SK-N-SH treated with all-trans-retinoic acid at 6 μM for 48 hours (cell line): ENCODE measurements at regions not wholly inside any gene's neighbourhood (a gene's known extent, or its start where the extent isn't known, plus 50 kb on each side); places are given as distances from the start of the nearest gene placed in this dataset.

Experiments
- BACH2 ChIP-seq: fragments of 250-450 bp; sonication (Bioruptor Pico); IDR thresholded peaks from 2 replicates; pipeline ENCODE4 v1.9.0; 2021; ENCODE audit warnings: mild to moderate bottlenecking, borderline replicate concordance
- CSDC2 ChIP-seq: fragments of 250-450 bp; sonication (Bioruptor Pico); IDR thresholded peaks from 2 replicates; pipeline ENCODE4 v1.5.0; 2020; ENCODE audit warnings: mild to moderate bottlenecking, moderate library complexity
- ISL1 ChIP-seq: fragments of 250-450 bp; sonication (Bioruptor Pico); IDR thresholded peaks from 2 replicates; pipeline ENCODE4 v2.1.2; 2022; ENCODE audit warnings: mild to moderate bottlenecking, moderate library complexity
- ZFP3 ChIP-seq: fragments of 250-450 bp; sonication (Bioruptor Pico); IDR thresholded peaks from 2 replicates; pipeline ENCODE4 v1.5.0; 2020; ENCODE audit warnings: mild to moderate bottlenecking, moderate library complexity
- ZNF565 ChIP-seq: fragments of 450-650 bp; formaldehyde crosslinking; conservative IDR thresholded peaks from 2 replicates; pipeline ENCODE4 v1.5.0; 2020; ENCODE audit warnings: low read depth, mild to moderate bottlenecking, moderate library complexity
- ZNF8 ChIP-seq: fragments of 450-650 bp; formaldehyde crosslinking; IDR thresholded peaks from 2 replicates; pipeline ENCODE4 v1.5.0; 2020; ENCODE audit warnings: mild to moderate bottlenecking, moderate library complexity
- TF ChIP-seq, protein P1 (sequence below): fragments of 250-450 bp; sonication (Bioruptor Pico); IDR thresholded peaks from 2 replicates; pipeline ENCODE4 v1.8.0; 2020; ENCODE audit warnings: mild to moderate bottlenecking, moderate library complexity, borderline replicate concordance
- TF ChIP-seq, protein P2 (sequence below): fragments of 250-450 bp; sonication (Bioruptor Pico); IDR thresholded peaks from 2 replicates; pipeline ENCODE4 v1.5.1; 2020; ENCODE audit warnings: low read depth, mild to moderate bottlenecking, moderate library complexity

DNA sequence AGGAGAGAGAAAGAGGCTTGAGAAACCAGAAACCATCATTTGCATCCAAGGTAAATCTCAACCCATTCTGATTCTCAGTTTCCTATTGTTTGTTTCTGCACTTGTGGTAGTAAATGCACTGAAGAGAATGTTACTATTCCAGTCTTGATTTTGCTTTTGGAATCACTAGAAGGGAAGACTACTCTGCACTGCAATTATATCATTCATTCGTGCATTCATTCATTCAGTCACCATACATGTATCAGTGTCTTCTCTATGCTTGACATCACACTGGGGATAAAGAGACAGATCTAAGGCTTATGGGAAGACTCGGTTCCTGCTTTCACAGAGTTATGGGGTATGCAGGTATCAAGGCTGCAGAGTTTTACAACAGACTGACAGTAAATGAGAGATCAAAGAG is 90.3 kb upstream of the EGLN3 start:
- TF ChIP-seq CSDC2 (no peak), BACH2 (CRISPR knock-in tag) (no peak), ZFP3 (CRISPR knock-in tag) (no peak), ZNF565 (CRISPR knock-in tag) (no peak), ZNF8 (CRISPR knock-in tag) (no peak), ISL1 (no peak)
- TF ChIP-seq, protein P1, sequence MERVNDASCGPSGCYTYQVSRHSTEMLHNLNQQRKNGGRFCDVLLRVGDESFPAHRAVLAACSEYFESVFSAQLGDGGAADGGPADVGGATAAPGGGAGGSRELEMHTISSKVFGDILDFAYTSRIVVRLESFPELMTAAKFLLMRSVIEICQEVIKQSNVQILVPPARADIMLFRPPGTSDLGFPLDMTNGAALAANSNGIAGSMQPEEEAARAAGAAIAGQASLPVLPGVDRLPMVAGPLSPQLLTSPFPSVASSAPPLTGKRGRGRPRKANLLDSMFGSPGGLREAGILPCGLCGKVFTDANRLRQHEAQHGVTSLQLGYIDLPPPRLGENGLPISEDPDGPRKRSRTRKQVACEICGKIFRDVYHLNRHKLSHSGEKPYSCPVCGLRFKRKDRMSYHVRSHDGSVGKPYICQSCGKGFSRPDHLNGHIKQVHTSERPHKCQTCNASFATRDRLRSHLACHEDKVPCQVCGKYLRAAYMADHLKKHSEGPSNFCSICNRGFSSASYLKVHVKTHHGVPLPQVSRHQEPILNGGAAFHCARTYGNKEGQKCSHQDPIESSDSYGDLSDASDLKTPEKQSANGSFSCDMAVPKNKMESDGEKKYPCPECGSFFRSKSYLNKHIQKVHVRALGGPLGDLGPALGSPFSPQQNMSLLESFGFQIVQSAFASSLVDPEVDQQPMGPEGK (CRISPR knock-in tag): no peak
- TF ChIP-seq, protein P2, sequence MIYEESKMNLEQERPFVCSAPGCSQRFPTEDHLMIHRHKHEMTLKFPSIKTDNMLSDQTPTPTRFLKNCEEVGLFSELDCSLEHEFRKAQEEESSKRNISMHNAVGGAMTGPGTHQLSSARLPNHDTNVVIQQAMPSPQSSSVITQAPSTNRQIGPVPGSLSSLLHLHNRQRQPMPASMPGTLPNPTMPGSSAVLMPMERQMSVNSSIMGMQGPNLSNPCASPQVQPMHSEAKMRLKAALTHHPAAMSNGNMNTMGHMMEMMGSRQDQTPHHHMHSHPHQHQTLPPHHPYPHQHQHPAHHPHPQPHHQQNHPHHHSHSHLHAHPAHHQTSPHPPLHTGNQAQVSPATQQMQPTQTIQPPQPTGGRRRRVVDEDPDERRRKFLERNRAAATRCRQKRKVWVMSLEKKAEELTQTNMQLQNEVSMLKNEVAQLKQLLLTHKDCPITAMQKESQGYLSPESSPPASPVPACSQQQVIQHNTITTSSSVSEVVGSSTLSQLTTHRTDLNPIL (CRISPR knock-in tag): no peak
